ENCODE measurements at regions not wholly inside any gene's neighbourhood (a gene's known extent, or its start where the extent isn't known, plus 50 kb on each side); places are given as distances from the start of the nearest gene placed in this dataset.

- H3K27ac ChIP-seq (ENCODE audit: insufficient read depth, low read length, poor library complexity, severe bottlenecking), result no peak overlapping the region
- Mint-ChIP-seq H3K4me1 (no peaks in the 10 kb centered on the region), H3K9me3 (peaks cover 0 to 2% (median 0%) of the 10 kb centered on the region in 7 donors), H3K27me3 (no peaks in the 10 kb centered on the region), H3K27ac (no peak overlapping the region), H3K4me3 (no peak overlapping the region), H3K36me3 (no peaks in the 10 kb centered on the region)
- H3K4me1 ChIP-seq (ENCODE audit: control insufficient read depth, insufficient read depth, low read length, poor library complexity, severe bottlenecking), result no peaks in the 10 kb centered on the region
- no peaks in the 10 kb centered on the region for H3K27me3 ChIP-seq (ENCODE audit: control insufficient read depth, insufficient read depth, low read length)
- DNase-seq (no peak), ATAC-seq (ENCODE audit: low read depth in 2 of 2) (no peak)
- no peaks in the 10 kb centered on the region for H3K36me3 ChIP-seq (ENCODE audit: control insufficient read depth, insufficient read depth, low read length)
- no peak overlapping the region for H3K4me3 ChIP-seq (ENCODE audit: low read depth, low read length)
- no peaks in the 10 kb centered on the region for H3K9me3 ChIP-seq (ENCODE audit: control insufficient read depth in 2 of 2, low read length in 2 of 2)
These were observed 113.0 kb upstream of the EDNRA start for GRCh38 chr4:147367891-147368290.

- H3K36me3 ChIP-seq (ENCODE audit: control insufficient read depth, insufficient read depth, low read length), result no peaks in the 10 kb centered on the region
- Mint-ChIP-seq H3K27ac (no peak overlapping the region), H3K4me1 (no peaks in the 10 kb centered on the region), H3K36me3 (no peaks in the 10 kb centered on the region), H3K9me3 (peaks cover 0 to 2% (median 0%) of the 10 kb centered on the region in 7 donors), H3K27me3 (no peaks in the 10 kb centered on the region), H3K4me3 (no peak overlapping the region)
- H3K4me1 ChIP-seq (ENCODE audit: control insufficient read depth, insufficient read depth, low read length, poor library complexity, severe bottlenecking), result no peaks in the 10 kb centered on the region
- no peak for DNase-seq
- ATAC-seq (ENCODE audit: low read depth in 2 of 2), result no peak
- no peaks in the 10 kb centered on the region for H3K9me3 ChIP-seq (ENCODE audit: control insufficient read depth in 2 of 2, low read length in 2 of 2)
- no peaks in the 10 kb centered on the region for H3K27me3 ChIP-seq (ENCODE audit: control insufficient read depth, insufficient read depth, low read length)
- no peak overlapping the region for H3K27ac ChIP-seq (ENCODE audit: insufficient read depth, low read length, poor library complexity, severe bottlenecking)
- H3K4me3 ChIP-seq (ENCODE audit: low read depth, low read length), result no peak overlapping the region
These were observed 111.9 kb upstream of the EDNRA start for GRCh38 chr4:147368948-147369347.

GRCh38 chr4:147370473-147370872, 110.4 kb upstream of the EDNRA start:
- H3K4me3 Mint-ChIP-seq, result no peak overlapping the region
- H3K36me3 Mint-ChIP-seq, result no peaks in the 10 kb centered on the region
- Histone ChIP-seq H3K4me3 (ENCODE audit: low read depth, low read length) (no peak overlapping the region), H3K4me1 (ENCODE audit: control insufficient read depth, insufficient read depth, low read length, poor library complexity, severe bottlenecking) (no peaks in the 10 kb centered on the region), H3K36me3 (ENCODE audit: control insufficient read depth, insufficient read depth, low read length) (no peaks in the 10 kb centered on the region), H3K27me3 (ENCODE audit: control insufficient read depth, insufficient read depth, low read length) (no peaks in the 10 kb centered on the region), H3K27ac (ENCODE audit: insufficient read depth, low read length, poor library complexity, severe bottlenecking) (no peak overlapping the region), H3K9me3 (ENCODE audit: control insufficient read depth in 2 of 2, low read length in 2 of 2) (no peaks in the 10 kb centered on the region)
- H3K27me3 Mint-ChIP-seq, result no peaks in the 10 kb centered on the region
- peaks cover 0 to 2% (median 0%) of the 10 kb centered on the region in 7 donors for H3K9me3 Mint-ChIP-seq
- no peaks in the 10 kb centered on the region for H3K4me1 Mint-ChIP-seq
- H3K27ac Mint-ChIP-seq, result no peak overlapping the region
- ATAC-seq (ENCODE audit: low read depth in 2 of 2) (no peak), DNase-seq (no peak)

GRCh38 chr4:147370881-147371280, 110.0 kb upstream of the EDNRA start:
- H3K27ac ChIP-seq (ENCODE audit: insufficient read depth, low read length, poor library complexity, severe bottlenecking), result no peak overlapping the region
- Mint-ChIP-seq H3K4me1 (no peaks in the 10 kb centered on the region), H3K27me3 (no peaks in the 10 kb centered on the region), H3K9me3 (peaks cover 0 to 4% (median 0%) of the 10 kb centered on the region in 7 donors), H3K27ac (no peak overlapping the region), H3K4me3 (no peak overlapping the region), H3K36me3 (no peaks in the 10 kb centered on the region)
- no peaks in the 10 kb centered on the region for H3K9me3 ChIP-seq (ENCODE audit: control insufficient read depth in 2 of 2, low read length in 2 of 2)
- ATAC-seq (ENCODE audit: low read depth in 2 of 2) (no peak), DNase-seq (no peak)
- H3K27me3 ChIP-seq (ENCODE audit: control insufficient read depth, insufficient read depth, low read length), result no peaks in the 10 kb centered on the region
- H3K36me3 ChIP-seq (ENCODE audit: control insufficient read depth, insufficient read depth, low read length), result no peaks in the 10 kb centered on the region
- H3K4me3 ChIP-seq (ENCODE audit: low read depth, low read length), result no peak overlapping the region
- H3K4me1 ChIP-seq (ENCODE audit: control insufficient read depth, insufficient read depth, low read length, poor library complexity, severe bottlenecking), result no peaks in the 10 kb centered on the region

- Histone ChIP-seq H3K27me3 (ENCODE audit: control insufficient read depth, insufficient read depth, low read length) (no peaks in the 10 kb centered on the region), H3K27ac (ENCODE audit: insufficient read depth, low read length, poor library complexity, severe bottlenecking) (no peak overlapping the region), H3K36me3 (ENCODE audit: control insufficient read depth, insufficient read depth, low read length) (no peaks in the 10 kb centered on the region), H3K9me3 (ENCODE audit: control insufficient read depth in 2 of 2, low read length in 2 of 2) (no peaks in the 10 kb centered on the region), H3K4me1 (ENCODE audit: control insufficient read depth, insufficient read depth, low read length, poor library complexity, severe bottlenecking) (no peaks in the 10 kb centered on the region), H3K4me3 (ENCODE audit: low read depth, low read length) (no peak overlapping the region)
- H3K9me3 Mint-ChIP-seq, result peaks cover 0 to 10% (median 1%) of the 10 kb centered on the region in 7 donors
- ATAC-seq (ENCODE audit: low read depth in 2 of 2), result no peak
- no peak overlapping the region for H3K4me3 Mint-ChIP-seq
- no peaks in the 10 kb centered on the region for H3K4me1 Mint-ChIP-seq
- DNase-seq, result no peak
- H3K27me3 Mint-ChIP-seq, result no peaks in the 10 kb centered on the region
- H3K36me3 Mint-ChIP-seq, result no peaks in the 10 kb centered on the region
- H3K27ac Mint-ChIP-seq, result no peak overlapping the region
These were observed 109.2 kb upstream of the EDNRA start for GRCh38 chr4:147371661-147372060.

DNA sequence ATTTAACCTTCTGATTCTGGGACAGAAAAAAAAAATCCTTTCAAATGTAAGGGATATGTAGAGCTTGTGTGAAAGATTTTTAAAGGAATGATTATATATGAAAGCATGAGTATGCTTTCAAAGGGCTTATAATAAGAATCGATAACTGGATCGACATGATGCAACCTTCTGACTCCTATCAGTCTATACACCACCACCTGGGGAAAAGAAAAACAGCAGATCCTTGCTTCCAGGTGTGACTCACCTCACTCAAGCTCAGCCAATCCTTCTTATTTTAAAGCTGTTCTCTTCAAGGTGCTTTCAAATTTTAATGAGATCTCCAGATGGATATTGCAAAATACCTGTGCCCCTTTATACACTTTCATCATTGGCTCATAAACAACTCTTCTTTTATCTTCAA, 102.1 kb upstream of the EDNRA start:
- H3K27ac Mint-ChIP-seq, result no peak overlapping the region
- Histone ChIP-seq H3K9me3 (ENCODE audit: control insufficient read depth in 2 of 2, low read length in 2 of 2) (no peaks in the 10 kb centered on the region), H3K4me1 (ENCODE audit: control insufficient read depth, insufficient read depth, low read length, poor library complexity, severe bottlenecking) (no peaks in the 10 kb centered on the region), H3K27ac (ENCODE audit: insufficient read depth, low read length, poor library complexity, severe bottlenecking) (no peak overlapping the region), H3K4me3 (ENCODE audit: low read depth, low read length) (no peak overlapping the region), H3K36me3 (ENCODE audit: control insufficient read depth, insufficient read depth, low read length) (no peaks in the 10 kb centered on the region), H3K27me3 (ENCODE audit: control insufficient read depth, insufficient read depth, low read length) (peaks cover 2% of the 10 kb centered on the region)
- H3K9me3 Mint-ChIP-seq, result peaks cover 0 to 17% (median 0%) of the 10 kb centered on the region in 7 donors
- H3K27me3 Mint-ChIP-seq, result no peaks in the 10 kb centered on the region
- H3K36me3 Mint-ChIP-seq, result no peaks in the 10 kb centered on the region
- ATAC-seq (ENCODE audit: low read depth in 2 of 2) (no peak), DNase-seq (no peak)
- no peak overlapping the region for H3K4me3 Mint-ChIP-seq
- H3K4me1 Mint-ChIP-seq, result no peaks in the 10 kb centered on the region

DNA sequence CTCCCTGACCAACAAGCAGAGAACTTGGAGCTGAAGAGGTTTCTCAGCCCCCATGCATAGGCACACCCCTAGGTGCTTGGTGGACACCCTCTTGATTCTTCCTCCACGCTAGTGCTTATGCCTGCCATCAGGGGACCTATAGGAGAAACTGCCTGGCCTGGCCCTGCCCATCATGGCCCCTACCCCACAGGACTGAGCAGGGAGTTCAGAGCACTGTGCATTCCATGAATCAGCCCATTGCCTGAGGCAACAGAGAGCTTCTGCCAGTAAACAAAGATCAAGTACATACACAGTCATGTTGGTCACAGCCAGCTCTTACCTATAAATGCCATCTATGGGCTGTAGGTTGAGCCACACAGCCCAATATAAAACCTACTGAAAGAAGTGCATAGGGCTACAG, 99.1 kb upstream of the EDNRA start:
- H3K36me3 Mint-ChIP-seq, result no peaks in the 10 kb centered on the region
- no peaks in the 10 kb centered on the region for H3K4me1 Mint-ChIP-seq
- H3K27me3 Mint-ChIP-seq, result no peaks in the 10 kb centered on the region
- H3K27ac Mint-ChIP-seq, result no peak overlapping the region
- H3K4me3 Mint-ChIP-seq, result no peak overlapping the region
- Histone ChIP-seq H3K4me3 (ENCODE audit: low read depth, low read length) (no peak overlapping the region), H3K4me1 (ENCODE audit: control insufficient read depth, insufficient read depth, low read length, poor library complexity, severe bottlenecking) (no peaks in the 10 kb centered on the region), H3K27ac (ENCODE audit: insufficient read depth, low read length, poor library complexity, severe bottlenecking) (no peak overlapping the region), H3K9me3 (ENCODE audit: control insufficient read depth in 2 of 2, low read length in 2 of 2) (no peaks in the 10 kb centered on the region), H3K36me3 (ENCODE audit: control insufficient read depth, insufficient read depth, low read length) (no peaks in the 10 kb centered on the region), H3K27me3 (ENCODE audit: control insufficient read depth, insufficient read depth, low read length) (peaks cover 3% of the 10 kb centered on the region)
- H3K9me3 Mint-ChIP-seq, result peaks cover 0 to 7% (median 0%) of the 10 kb centered on the region in 7 donors
- DNase-seq (no peak), ATAC-seq (ENCODE audit: low read depth in 2 of 2) (no peak)

- peaks cover 0 to 7% (median 1%) of the 10 kb centered on the region in 7 donors for H3K9me3 Mint-ChIP-seq
- Histone ChIP-seq H3K36me3 (ENCODE audit: control insufficient read depth, insufficient read depth, low read length) (no peaks in the 10 kb centered on the region), H3K4me3 (ENCODE audit: low read depth, low read length) (no peak overlapping the region), H3K9me3 (ENCODE audit: control insufficient read depth in 2 of 2, low read length in 2 of 2) (no peaks in the 10 kb centered on the region), H3K4me1 (ENCODE audit: control insufficient read depth, insufficient read depth, low read length, poor library complexity, severe bottlenecking) (no peaks in the 10 kb centered on the region), H3K27me3 (ENCODE audit: control insufficient read depth, insufficient read depth, low read length) (peaks cover 3% of the 10 kb centered on the region), H3K27ac (ENCODE audit: insufficient read depth, low read length, poor library complexity, severe bottlenecking) (no peak overlapping the region)
- DNase-seq, result no peak
- no peak overlapping the region for H3K27ac Mint-ChIP-seq
- no peak overlapping the region for H3K4me3 Mint-ChIP-seq
- no peaks in the 10 kb centered on the region for H3K27me3 Mint-ChIP-seq
- no peaks in the 10 kb centered on the region for H3K4me1 Mint-ChIP-seq
- no peak for ATAC-seq (ENCODE audit: low read depth in 2 of 2)
- no peaks in the 10 kb centered on the region for H3K36me3 Mint-ChIP-seq
These were observed 92.9 kb upstream of the EDNRA start for GRCh38 chr4:147388018-147388417.
